RWPE2 (cell line): ENCODE measurements at regions not wholly inside any gene's neighbourhood (a gene's known extent, or its start where the extent isn't known, plus 50 kb on each side); places are given as distances from the start of the nearest gene placed in this dataset.

Source experiments
- ATAC-seq: fragments of 200-7000 bp; cut with Tn5 transposase; 3 replicates; pipeline ENCODE4 v1.9.1; 2021; ENCODE audit warnings: low read depth
- DNase-seq: peaks from one replicate; pipeline ENCODE4 v3.0.0-alpha.2; 2020; ENCODE audit warnings: low spot score
- H3K27ac ChIP-seq: fragments of 450-650 bp; 2 replicates; pipeline ENCODE4 v1.5.1; 2017; ENCODE audit warnings: mild to moderate bottlenecking; ENCODE audit not compliant: poor library complexity, severe bottlenecking
- H3K27me3 ChIP-seq: fragments of 250-450 bp; sonication (Bioruptor Pico); 2 replicates; pipeline ENCODE4 v1.5.1; 2021; ENCODE audit warnings: mild to moderate bottlenecking, moderate library complexity; ENCODE audit not compliant: insufficient read depth, poor library complexity, severe bottlenecking
- H3K36me3 ChIP-seq: fragments of 250-450 bp; sonication (Bioruptor Pico); 2 replicates; pipeline ENCODE4 v1.5.1; 2020; ENCODE audit warnings: low read depth, mild to moderate bottlenecking, moderate library complexity
- H3K4me1 ChIP-seq: fragments of 250-450 bp; sonication (Bioruptor Pico); 2 replicates; pipeline ENCODE4 v1.5.1; 2021; ENCODE audit warnings: mild to moderate bottlenecking, moderate library complexity; ENCODE audit not compliant: insufficient read depth, poor library complexity, severe bottlenecking
- H3K4me3 ChIP-seq: fragments of 250-450 bp; sonication (Bioruptor Pico); 2 replicates; pipeline ENCODE4 v1.5.1; 2021; ENCODE audit warnings: mild to moderate bottlenecking, moderate library complexity; ENCODE audit not compliant: severe bottlenecking
- H3K9me3 ChIP-seq: fragments of 250-450 bp; sonication (Bioruptor Pico); 2 replicates; pipeline ENCODE4 v1.5.1; 2021; ENCODE audit warnings: mild to moderate bottlenecking, moderate library complexity; ENCODE audit not compliant: severe bottlenecking
- CTCF ChIP-seq: fragments of 450-650 bp; IDR thresholded peaks from one replicate; pipeline ENCODE4 v1.5.1; 2017; ENCODE audit warnings: mild to moderate bottlenecking, moderate library complexity; ENCODE audit not compliant: poor library complexity, severe bottlenecking

- ATAC-seq (no peak), DNase-seq (no peak)
- Histone ChIP-seq H3K27me3 (no peaks in the 10 kb centered on the region), H3K4me3 (no peak overlapping the region), H3K4me1 (peaks cover 4% of the 10 kb centered on the region), H3K9me3 (no peaks in the 10 kb centered on the region), H3K36me3 (no peaks in the 10 kb centered on the region), H3K27ac (no peak overlapping the region)
- TF ChIP-seq CTCF, result no peak
These were observed 158.8 kb downstream of the PPARGC1A start for GRCh38 chr4:23730998-23731397.

- Histone ChIP-seq H3K4me3 (no peak overlapping the region), H3K27me3 (no peaks in the 10 kb centered on the region), H3K36me3 (no peaks in the 10 kb centered on the region), H3K27ac (peak overlapping the region; percentile 16), H3K9me3 (no peaks in the 10 kb centered on the region), H3K4me1 (peaks cover 4% of the 10 kb centered on the region)
- DNase-seq (no peak), ATAC-seq (no peak)
- no peak for TF ChIP-seq CTCF
These were observed 160.9 kb downstream of the PPARGC1A start for GRCh38 chr4:23728971-23729370.

- H3K4me1 ChIP-seq, result peaks cover 4% of the 10 kb centered on the region
- no peaks in the 10 kb centered on the region for H3K36me3 ChIP-seq
- peak overlapping the region; percentile 16 for H3K27ac ChIP-seq
These were observed 161.5 kb downstream of the PPARGC1A start for GRCh38 chr4:23728393-23728792.

GRCh38 chr4:23720556-23720955, 169.3 kb downstream of the PPARGC1A start:
- Histone ChIP-seq H3K4me1 (no peaks in the 10 kb centered on the region), H3K36me3 (no peaks in the 10 kb centered on the region), H3K9me3 (no peaks in the 10 kb centered on the region), H3K27me3 (no peaks in the 10 kb centered on the region), H3K4me3 (no peak overlapping the region), H3K27ac (no peak overlapping the region)
- TF ChIP-seq CTCF, result no peak
- no peak for ATAC-seq
- no peak for DNase-seq

More at GRCh38 chr4:23728393-23728792, 161.5 kb downstream of the PPARGC1A start:
- ATAC-seq (peak; percentile 96), DNase-seq (no peak)
- no peak for TF ChIP-seq CTCF
- Histone ChIP-seq H3K4me3 (no peak overlapping the region), H3K9me3 (no peaks in the 10 kb centered on the region), H3K27me3 (no peaks in the 10 kb centered on the region)

GRCh38 chr4:23718435-23718834, 171.4 kb downstream of the PPARGC1A start:
- Histone ChIP-seq H3K36me3 (no peaks in the 10 kb centered on the region), H3K27ac (no peak overlapping the region), H3K4me3 (no peak overlapping the region), H3K4me1 (no peaks in the 10 kb centered on the region), H3K27me3 (no peaks in the 10 kb centered on the region), H3K9me3 (no peaks in the 10 kb centered on the region)
- DNase-seq, result no peak
- no peak for ATAC-seq
- TF ChIP-seq CTCF, result no peak
